ENCODE measurements at regions not wholly inside any gene's neighbourhood (a gene's known extent, or its start where the extent isn't known, plus 50 kb on each side); places are given as distances from the start of the nearest gene placed in this dataset.

DNA sequence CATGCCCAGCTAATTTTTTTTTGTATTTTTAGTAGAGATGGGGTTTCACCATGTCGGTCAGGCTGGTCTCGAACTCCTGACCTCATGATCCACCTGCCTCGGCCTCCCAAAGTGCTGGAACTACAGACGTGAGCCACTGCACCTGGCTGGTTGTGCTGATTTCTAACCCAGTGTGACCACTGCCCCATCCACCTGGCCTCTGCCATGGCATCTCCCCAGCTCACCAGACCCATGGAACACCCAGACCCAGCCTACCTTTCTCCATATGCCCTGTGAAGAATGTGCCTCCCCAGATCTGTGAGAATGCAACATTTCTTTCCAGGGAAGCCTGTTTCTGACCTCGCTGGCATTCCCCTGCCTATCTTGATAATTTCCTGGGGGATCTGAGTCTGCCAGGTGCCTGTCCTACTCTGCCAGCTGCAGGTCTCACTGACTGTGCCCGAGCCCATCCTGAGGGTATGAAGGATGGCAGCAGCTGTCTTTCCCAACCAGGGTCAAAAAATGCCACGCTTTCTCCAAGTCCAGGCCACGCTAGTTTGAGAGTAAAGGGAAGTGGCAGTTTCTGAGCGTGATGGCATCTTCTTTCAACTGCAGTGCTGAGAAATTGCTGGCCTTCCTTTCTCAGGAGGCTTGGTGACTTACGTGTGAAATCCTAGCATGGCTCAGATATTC, 324.4 kb upstream of the ZNF32 start:
- Histone ChIP-seq H3K36me3 (ENCODE audit: insufficient read depth, low read length) (no peaks in the 10 kb centered on the region), H3K9ac (ENCODE audit: low read depth, low read length) (no peak overlapping the region), H3K9me3 (ENCODE audit: control insufficient read depth, insufficient read depth, low read length) (no peaks in the 10 kb centered on the region), H3K4me1 (ENCODE audit: insufficient read depth, low read length) (no peaks in the 10 kb centered on the region)

DNA sequence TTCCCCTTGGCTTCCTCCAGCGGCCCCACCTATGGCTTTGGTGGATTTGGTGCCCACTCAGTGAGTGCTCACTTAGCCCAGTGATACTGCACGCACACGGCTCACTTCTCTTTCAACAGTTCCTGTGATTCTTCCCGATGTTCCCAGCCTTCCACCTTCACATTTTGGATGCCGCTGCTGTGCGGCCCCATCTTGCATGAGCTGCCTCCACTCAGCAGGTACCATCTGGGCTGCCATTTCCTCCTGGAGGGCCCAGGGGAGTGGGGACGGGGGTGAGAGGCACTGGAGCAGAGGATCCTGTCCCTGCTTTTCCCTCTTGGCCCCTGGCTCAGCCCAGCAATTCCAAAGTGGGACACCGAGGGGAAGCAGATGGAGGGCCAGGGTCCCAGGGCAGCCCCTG, 323.3 kb upstream of the ZNF32 start:
- no peaks in the 10 kb centered on the region for H3K9me3 ChIP-seq (ENCODE audit: control insufficient read depth, insufficient read depth, low read length)
- no peak overlapping the region for H3K9ac ChIP-seq (ENCODE audit: low read depth, low read length)
- no peaks in the 10 kb centered on the region for H3K36me3 ChIP-seq (ENCODE audit: insufficient read depth, low read length)
- no peaks in the 10 kb centered on the region for H3K4me1 ChIP-seq (ENCODE audit: insufficient read depth, low read length)

DNA sequence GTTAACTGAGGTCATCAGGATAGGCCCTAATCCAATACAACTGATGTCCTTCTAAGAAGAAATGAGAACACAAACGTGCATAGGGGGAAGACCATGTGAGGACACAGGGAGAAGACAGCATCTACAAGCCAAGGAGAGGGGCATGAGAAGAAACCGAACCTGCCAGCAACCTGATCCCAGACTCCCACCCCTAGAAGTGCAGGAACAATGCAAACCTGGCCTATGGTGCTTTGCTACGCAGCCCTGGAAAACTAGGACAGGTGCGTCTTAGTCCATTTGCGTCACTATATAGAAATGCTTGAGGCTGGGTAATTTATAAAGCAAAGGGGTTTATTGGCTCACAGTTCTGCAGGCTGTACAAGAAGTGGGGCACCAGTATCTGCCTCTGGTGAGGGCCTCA, 322.6 kb upstream of the ZNF32 start:
- no peaks in the 10 kb centered on the region for H3K36me3 ChIP-seq (ENCODE audit: insufficient read depth, low read length)
- no peaks in the 10 kb centered on the region for H3K4me1 ChIP-seq (ENCODE audit: insufficient read depth, low read length)
- no peaks in the 10 kb centered on the region for H3K9me3 ChIP-seq (ENCODE audit: control insufficient read depth, insufficient read depth, low read length)
- H3K9ac ChIP-seq (ENCODE audit: low read depth, low read length), result no peak overlapping the region

DNA sequence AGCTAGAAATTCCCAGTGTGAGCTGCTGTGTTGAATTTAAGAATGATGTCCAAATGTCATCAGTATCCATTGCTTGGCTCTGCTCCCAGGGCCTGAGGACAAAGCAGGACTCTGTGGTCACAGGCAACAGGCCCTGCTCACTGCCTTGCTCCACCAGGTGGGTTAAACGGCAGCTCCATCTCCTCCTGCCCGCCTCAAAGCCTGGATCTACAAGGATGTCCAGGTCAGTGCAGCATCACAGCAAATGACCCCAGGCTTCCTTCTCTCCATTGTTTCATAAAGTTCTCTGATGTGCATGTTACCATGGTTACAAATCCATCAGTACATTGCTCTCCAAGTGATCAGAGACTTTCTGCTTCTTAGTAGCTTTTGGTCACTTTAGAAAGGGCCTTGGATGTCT, 322.0 kb upstream of the ZNF32 start:
- Histone ChIP-seq H3K36me3 (ENCODE audit: insufficient read depth, low read length) (no peaks in the 10 kb centered on the region), H3K9me3 (ENCODE audit: control insufficient read depth, insufficient read depth, low read length) (no peaks in the 10 kb centered on the region), H3K4me1 (ENCODE audit: insufficient read depth, low read length) (no peaks in the 10 kb centered on the region), H3K9ac (ENCODE audit: low read depth, low read length) (no peak overlapping the region)

DNA sequence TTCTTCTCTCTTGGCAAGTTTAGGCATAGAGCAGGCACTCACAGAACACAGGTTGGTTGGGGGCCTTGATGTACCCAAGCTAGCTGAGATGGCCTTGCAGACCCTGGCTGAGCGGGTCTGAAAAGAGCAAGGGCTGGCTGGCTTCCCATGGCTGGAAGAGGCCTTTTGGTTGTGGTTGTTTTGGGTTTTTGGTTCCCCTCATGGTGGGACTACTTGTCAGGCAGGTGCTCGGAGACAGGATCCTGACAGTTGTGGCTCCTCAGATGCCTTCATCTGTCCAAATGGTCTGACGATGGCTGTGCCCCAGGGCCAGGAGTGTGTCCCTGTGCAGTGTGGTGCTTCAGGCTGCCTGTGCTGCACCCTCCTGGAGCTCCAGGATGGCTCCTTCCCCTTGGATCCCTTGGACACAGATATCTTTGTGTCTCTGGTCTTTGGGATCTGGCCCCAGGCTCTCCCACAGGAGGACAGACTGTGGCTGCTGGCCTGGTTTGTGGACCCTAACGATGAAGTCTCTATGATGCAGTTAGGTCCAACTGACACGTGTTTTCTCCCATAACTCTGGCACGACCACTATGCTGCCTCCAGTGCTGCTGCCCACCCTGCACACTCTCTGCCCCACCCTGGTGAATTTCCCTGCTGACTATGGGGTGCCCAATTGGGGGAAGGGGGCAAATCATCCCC, 321.5 kb upstream of the ZNF32 start:
- H3K4me1 ChIP-seq (ENCODE audit: insufficient read depth, low read length), result no peaks in the 10 kb centered on the region
- H3K9me3 ChIP-seq (ENCODE audit: control insufficient read depth, insufficient read depth, low read length), result no peaks in the 10 kb centered on the region
- H3K36me3 ChIP-seq (ENCODE audit: insufficient read depth, low read length), result no peaks in the 10 kb centered on the region

DNA sequence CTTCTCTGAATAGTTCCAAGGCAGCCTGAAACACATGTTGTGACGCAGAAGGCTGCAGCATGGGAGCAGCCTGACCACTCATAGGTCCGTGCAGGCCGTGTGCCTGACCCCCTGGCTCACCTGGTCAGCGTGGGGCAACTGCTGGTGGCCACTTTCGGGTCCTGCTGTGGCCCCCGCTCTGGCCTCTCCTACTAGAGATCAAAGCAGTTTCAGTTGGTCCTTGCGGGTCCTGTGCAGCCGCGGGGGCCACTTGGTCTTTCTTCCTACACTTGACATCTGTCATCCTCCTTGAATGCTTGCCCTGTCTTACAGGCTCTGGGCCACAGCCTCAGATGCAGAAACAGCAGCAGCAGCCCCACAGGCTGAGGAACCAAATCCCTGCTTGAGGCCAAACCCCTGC, 320.8 kb upstream of the ZNF32 start:
- Histone ChIP-seq H3K4me1 (ENCODE audit: insufficient read depth, low read length) (no peaks in the 10 kb centered on the region), H3K9me3 (ENCODE audit: control insufficient read depth, insufficient read depth, low read length) (no peaks in the 10 kb centered on the region), H3K36me3 (ENCODE audit: insufficient read depth, low read length) (no peaks in the 10 kb centered on the region), H3K9ac (ENCODE audit: low read depth, low read length) (no peak overlapping the region)

More for the DNA sequence above, 321.5 kb upstream of the ZNF32 start:
- H3K9ac ChIP-seq (ENCODE audit: low read depth, low read length), result no peak overlapping the region

DNA sequence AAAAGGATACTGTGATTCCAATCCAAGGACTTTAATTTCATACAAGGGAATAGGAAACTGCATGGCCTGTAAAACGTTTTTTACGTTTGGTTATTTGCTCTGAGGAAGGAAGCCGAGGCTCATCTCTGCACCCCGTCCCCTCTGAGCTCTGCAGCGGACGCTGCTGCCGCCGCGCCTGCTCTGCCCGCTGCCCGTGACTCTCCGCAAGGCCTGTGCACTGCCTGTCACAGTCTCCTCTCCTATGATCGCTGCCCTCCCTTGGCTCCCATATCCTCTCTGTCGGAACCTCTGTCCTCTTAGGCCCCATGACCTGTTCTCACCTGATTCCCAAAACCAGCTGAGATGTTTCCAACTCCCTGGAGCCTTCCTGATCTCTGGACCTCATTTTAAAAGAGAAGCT, 320.3 kb upstream of the ZNF32 start:
- no peak overlapping the region for H3K9ac ChIP-seq (ENCODE audit: low read depth, low read length)
- no peaks in the 10 kb centered on the region for H3K36me3 ChIP-seq (ENCODE audit: insufficient read depth, low read length)
- no peaks in the 10 kb centered on the region for H3K4me1 ChIP-seq (ENCODE audit: insufficient read depth, low read length)
- no peaks in the 10 kb centered on the region for H3K9me3 ChIP-seq (ENCODE audit: control insufficient read depth, insufficient read depth, low read length)

DNA sequence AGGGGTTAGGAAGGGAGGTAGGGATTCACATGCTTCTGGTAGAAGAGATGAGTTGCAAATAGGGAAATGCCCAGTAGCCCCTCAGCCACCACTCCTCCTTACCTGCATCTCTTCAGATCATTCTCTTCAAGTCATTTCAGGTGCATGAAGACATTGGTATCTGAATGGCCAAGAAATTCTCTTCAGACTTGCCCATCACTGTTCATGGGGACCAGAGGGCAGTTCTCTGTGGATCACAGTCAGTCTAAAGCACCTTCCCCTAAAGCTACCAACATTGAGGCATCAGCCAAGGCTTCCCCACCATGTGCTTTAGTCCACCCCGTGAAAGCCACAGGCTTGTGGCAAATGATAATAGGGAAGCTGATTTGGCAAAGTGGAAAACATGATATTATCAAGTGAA, 319.4 kb upstream of the ZNF32 start:
- no peaks in the 10 kb centered on the region for H3K4me1 ChIP-seq (ENCODE audit: insufficient read depth, low read length)
- no peak overlapping the region for H3K9ac ChIP-seq (ENCODE audit: low read depth, low read length)
- no peaks in the 10 kb centered on the region for H3K36me3 ChIP-seq (ENCODE audit: insufficient read depth, low read length)
- H3K9me3 ChIP-seq (ENCODE audit: control insufficient read depth, insufficient read depth, low read length), result no peaks in the 10 kb centered on the region

DNA sequence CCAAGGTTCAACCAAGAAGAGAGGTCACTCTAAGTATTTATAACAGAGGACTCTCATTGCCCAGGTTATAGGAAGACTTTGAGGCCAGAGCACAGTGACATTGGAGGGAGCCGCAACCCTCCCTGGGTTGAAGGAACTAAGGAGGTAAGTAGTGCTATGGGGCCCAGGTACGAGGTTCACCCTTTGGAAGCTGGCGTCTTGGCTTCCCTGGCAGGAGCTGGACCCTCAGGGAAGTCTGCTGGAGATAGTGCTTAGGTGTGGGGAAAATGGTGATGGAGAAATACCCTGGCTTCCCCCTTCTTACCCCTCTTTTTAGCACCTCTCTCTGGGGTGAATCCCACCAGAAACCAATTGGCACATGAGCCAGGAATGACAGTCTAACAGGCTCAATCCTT, 317.9 kb upstream of the ZNF32 start:
- H3K9ac ChIP-seq (ENCODE audit: low read depth, low read length), result no peak overlapping the region
- H3K9me3 ChIP-seq (ENCODE audit: control insufficient read depth, insufficient read depth, low read length), result no peaks in the 10 kb centered on the region
- no peaks in the 10 kb centered on the region for H3K4me1 ChIP-seq (ENCODE audit: insufficient read depth, low read length)
- no peaks in the 10 kb centered on the region for H3K36me3 ChIP-seq (ENCODE audit: insufficient read depth, low read length)

DNA sequence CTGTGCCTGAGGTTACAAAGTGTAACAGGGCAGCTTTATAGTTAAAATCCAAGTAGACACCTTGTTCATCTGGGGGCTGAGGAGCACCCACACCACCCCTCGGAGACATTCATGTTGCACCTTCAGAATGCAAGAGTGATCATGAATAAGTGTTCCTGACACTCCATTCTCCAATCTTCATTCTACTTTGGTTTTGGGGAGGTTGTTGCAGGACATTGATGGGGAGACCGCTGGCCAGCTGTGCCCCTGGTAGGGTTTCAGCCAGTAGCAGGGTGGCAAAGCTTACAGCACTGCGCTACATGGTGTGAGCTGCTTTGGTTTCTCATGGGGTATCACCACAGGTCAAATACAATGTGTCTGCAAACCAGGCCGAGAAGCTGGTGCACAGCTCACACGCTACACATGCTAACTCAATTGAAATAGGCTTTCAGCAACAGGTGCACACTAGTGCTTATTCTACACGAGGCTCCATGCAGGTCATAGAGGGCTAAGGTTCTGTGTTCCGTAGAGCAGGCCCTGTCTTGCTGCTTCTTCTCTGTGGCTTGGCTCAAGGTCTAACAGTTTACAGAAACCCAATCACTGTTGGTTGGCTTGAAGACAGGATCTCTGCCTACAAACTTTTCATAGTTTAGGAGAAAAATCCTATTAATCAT, 317.4 kb upstream of the ZNF32 start:
- Histone ChIP-seq H3K9ac (ENCODE audit: low read depth, low read length) (no peak overlapping the region), H3K9me3 (ENCODE audit: control insufficient read depth, insufficient read depth, low read length) (no peaks in the 10 kb centered on the region), H3K36me3 (ENCODE audit: insufficient read depth, low read length) (no peaks in the 10 kb centered on the region), H3K4me1 (ENCODE audit: insufficient read depth, low read length) (no peaks in the 10 kb centered on the region)

DNA sequence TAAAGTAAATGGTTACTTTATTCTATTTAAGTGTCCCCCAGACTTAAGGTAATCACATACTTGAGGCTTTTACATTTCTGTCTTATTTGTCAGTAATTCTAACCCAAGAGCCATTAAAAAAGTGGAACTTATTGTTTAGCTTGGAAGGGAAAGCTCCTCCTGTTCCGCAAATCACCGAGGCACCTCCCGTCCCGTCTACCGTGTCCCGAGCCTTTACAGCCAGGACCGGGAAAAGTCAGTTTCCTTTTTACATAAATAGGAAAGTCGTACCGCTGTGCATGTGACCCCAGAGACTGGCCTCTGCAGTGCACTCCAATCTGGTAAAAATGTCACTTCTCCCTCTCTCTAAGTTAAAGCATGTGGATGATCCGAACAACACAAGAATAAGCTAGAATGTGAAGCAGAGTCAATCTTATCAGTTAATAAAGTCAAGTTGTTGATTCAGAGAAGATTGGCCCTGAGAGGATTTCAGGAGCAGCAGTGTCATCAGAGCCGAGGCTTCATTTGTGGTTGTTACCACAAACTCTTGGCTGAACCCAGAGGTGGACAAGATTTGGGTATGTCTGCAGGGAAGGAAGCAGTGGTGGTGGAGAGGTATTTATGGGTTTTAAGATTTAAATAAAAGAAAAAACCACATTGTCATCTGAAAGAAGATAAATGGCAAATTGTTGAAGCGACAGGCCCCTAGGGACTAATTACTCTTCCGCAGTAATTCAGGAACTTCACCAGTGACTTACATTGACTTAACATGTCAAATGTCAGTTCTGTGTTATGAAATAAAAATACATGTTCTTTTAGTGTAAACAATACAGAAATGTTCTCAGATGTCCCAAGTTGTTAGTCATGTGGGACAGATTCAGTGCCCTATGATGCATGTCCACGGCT, 316.6 kb upstream of the ZNF32 start:
- Histone ChIP-seq H3K4me1 (ENCODE audit: insufficient read depth, low read length) (no peaks in the 10 kb centered on the region), H3K36me3 (ENCODE audit: insufficient read depth, low read length) (no peaks in the 10 kb centered on the region), H3K9ac (ENCODE audit: low read depth, low read length) (no peak overlapping the region), H3K9me3 (ENCODE audit: control insufficient read depth, insufficient read depth, low read length) (no peaks in the 10 kb centered on the region)

DNA sequence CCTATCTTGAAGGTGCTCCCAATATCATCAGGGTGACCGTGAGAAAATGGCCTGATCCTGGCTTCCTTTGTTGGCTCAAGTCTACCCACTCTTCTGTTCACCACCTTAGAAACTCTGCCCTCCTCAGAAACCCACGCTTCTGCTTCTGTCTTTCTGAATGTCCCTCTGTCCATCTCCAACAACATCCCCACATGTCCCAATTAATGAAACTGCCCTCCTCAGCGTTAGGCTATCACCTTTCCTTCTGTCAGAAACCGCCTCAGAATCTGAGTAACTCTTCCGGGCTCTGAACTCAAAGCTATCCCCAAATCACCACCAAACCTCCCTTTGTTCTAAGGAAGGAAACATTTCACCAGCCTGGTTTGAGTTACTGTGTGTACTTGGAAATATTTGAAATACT, 315.8 kb upstream of the ZNF32 start:
- Histone ChIP-seq H3K4me1 (ENCODE audit: insufficient read depth, low read length) (no peaks in the 10 kb centered on the region), H3K36me3 (ENCODE audit: insufficient read depth, low read length) (no peaks in the 10 kb centered on the region), H3K9me3 (ENCODE audit: control insufficient read depth, insufficient read depth, low read length) (no peaks in the 10 kb centered on the region), H3K9ac (ENCODE audit: low read depth, low read length) (no peak overlapping the region)

DNA sequence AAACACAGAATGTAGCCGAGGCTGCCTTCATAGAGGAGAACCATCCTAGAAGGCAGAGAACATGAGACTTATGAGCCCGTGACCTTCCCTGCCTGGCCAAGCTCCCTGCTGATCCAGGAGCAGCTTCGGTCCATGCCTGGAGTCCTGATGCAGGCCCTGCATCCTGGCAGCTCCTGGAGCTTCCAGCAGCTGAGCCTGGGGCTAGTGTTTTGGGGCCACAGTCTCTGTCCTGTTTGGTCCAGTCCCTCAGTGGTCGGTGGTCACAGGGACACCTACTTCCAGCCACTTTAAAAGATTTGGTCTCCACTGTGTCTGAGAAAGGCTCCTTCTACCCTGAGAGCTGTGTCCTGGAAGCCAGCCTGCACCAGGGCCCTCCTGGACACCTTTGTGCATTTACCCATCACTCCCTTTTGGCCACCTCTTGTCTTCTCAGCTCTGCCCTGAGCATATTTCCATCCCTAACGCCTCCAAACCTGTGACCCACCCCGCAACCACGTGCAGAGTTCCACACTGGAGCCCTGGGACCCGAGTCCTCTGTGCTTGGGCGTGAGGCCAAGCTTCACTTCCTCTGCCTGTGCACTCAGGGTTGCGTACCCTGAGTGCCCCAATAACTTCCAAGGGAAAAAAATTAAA, 315.2 kb upstream of the ZNF32 start:
- no peaks in the 10 kb centered on the region for H3K36me3 ChIP-seq (ENCODE audit: insufficient read depth, low read length)
- H3K9me3 ChIP-seq (ENCODE audit: control insufficient read depth, insufficient read depth, low read length), result no peaks in the 10 kb centered on the region
- H3K9ac ChIP-seq (ENCODE audit: low read depth, low read length), result no peak overlapping the region
- H3K4me1 ChIP-seq (ENCODE audit: insufficient read depth, low read length), result no peaks in the 10 kb centered on the region

DNA sequence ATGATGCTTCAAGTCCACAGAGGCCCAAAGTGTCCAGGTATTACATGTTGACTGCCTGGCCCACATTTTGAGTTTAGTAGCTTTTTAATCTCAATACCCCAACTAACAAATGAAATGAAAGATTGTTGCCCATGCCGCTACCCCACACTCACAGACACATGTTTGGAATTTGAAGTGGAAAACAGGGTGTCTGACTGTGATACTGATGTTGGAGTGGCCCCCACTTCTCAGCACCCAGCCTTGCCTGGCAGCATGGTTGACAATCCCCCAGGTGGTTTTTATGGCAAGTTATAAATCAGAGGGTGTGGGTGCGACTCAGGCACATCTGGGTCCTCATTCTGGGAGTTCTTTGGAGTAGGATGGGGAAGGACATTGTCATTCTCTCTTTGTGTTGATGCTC, 314.7 kb upstream of the ZNF32 start:
- Histone ChIP-seq H3K9ac (ENCODE audit: low read depth, low read length) (no peak overlapping the region), H3K9me3 (ENCODE audit: control insufficient read depth, insufficient read depth, low read length) (no peaks in the 10 kb centered on the region), H3K4me1 (ENCODE audit: insufficient read depth, low read length) (no peaks in the 10 kb centered on the region), H3K36me3 (ENCODE audit: insufficient read depth, low read length) (no peaks in the 10 kb centered on the region)

Data from ES-I3 (cell line).